ENCODE measurements at regions not wholly inside any gene's neighbourhood (a gene's known extent, or its start where the extent isn't known, plus 50 kb on each side); places are given as distances from the start of the nearest gene placed in this dataset.

DNA sequence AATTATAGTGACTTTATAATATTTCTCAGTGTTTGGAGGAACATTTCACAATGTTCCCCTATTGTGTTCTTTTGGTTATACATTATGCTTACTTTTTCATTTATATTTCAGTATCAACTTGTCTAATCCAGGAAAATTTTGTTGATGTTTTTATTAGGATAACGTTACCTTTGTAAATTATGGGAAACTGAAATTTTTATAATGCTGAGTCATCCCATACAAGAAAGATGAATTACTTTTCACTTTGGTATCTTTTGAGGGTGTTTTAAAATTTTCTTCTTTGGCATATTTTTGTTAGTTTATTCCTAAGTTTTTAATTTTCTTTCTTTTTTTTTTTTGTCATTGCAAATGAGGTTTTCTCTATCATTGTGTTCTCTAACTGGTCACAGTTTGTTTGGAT, 542.7 kb downstream of the SLC16A7 start:
- no peak for DNase-seq (ENCODE audit: low read depth in 2 of 2)

DNA sequence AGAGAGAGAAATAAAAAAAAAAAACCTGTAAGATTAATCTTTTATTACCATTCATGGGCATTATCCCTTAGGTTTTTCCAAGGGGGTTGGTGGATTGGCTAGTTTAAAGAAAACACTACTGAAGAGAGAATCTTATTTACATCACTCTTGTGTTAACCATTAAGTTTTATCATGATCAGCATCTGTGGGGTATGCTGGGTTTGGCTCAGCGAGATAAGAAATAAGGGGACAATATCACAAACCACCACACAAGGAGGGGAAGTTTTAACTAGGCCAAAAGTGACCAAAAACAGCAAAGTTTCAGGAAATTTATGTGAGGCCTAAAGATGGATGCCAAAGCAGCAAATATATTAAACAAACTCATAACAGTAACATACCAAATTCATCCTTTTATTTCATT, 548.6 kb downstream of the SLC16A7 start:
- DNase-seq (ENCODE audit: low read depth in 2 of 2) = no peak

DNA sequence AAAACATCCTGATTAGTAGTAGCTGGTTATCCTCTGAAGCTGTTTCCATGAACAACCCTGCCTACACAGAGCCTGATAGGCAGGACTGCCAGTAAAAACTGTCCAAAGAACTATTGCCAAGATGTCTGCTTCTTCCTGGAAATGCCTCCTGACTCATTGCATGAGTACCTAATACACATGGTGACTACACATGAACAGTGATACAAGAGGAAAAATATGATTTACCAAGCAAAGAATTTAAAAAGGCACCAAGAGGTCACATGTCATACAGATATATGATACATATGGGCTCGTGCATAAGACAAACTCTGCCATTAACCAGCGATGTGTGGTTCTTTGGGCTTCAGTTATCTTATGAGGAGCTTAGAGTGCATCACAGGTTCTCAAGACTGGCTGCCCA, 552.3 kb downstream of the SLC16A7 start:
- DNase-seq (ENCODE audit: low read depth in 2 of 2) = no peak

DNA sequence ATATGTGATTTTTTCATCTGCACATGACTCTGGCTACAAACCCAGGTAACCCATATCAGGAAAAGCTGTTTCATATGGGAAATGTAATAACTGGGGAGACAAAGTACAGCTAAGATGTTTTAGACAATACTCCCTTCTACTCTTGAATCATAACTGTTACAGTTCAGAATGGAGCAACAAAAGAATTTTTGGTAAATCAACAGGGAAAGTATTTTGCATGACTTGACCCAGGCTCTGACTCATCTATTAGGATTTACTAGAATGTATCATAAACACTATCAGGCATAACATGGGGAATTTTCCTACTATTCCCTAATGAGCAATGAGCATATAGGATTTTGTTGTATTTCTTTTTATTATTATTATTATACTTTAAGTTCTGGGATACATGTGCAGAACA, 553.0 kb downstream of the SLC16A7 start:
- DNase-seq (ENCODE audit: low read depth in 2 of 2) = no peak

DNA sequence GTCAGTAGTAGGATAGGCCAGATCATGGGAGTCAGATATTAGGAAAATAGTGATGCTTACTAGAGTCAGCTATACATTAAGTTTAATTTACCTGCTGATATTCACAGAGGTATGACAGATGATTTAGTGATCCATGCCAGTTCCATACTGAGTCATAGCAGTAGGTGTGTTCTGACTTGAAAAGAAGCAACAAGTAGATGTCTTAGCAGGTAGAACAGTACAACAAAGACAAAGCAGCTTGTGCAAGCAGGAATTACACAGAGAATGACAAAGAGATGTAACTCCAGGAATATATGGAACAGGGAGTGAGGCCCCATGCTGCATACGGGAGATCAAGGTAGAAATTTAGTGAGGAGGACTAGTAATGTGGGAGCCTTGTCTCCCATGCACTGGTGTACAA, 556.9 kb downstream of the SLC16A7 start:
- DNase-seq (ENCODE audit: low read depth in 2 of 2) = no peak

DNA sequence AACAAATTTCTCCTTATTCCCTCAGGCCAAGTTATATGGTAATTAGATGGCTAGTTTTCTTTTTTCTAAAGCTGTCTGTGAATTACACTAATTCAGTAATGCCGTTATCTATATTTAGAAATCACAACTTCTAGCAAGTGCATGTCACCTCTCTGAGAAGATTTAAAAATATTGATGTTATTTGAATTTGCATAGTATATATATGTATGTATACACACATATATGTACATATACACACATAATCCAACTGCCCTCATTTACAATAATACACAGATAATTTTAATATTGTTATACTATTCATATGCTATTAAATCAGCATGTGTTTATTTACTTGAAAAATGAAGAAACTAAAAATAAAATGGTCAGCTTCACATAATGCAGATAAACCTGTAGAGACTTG, 563.9 kb downstream of the SLC16A7 start:
- DNase-seq (ENCODE audit: low read depth in 2 of 2) = no peak

DNA sequence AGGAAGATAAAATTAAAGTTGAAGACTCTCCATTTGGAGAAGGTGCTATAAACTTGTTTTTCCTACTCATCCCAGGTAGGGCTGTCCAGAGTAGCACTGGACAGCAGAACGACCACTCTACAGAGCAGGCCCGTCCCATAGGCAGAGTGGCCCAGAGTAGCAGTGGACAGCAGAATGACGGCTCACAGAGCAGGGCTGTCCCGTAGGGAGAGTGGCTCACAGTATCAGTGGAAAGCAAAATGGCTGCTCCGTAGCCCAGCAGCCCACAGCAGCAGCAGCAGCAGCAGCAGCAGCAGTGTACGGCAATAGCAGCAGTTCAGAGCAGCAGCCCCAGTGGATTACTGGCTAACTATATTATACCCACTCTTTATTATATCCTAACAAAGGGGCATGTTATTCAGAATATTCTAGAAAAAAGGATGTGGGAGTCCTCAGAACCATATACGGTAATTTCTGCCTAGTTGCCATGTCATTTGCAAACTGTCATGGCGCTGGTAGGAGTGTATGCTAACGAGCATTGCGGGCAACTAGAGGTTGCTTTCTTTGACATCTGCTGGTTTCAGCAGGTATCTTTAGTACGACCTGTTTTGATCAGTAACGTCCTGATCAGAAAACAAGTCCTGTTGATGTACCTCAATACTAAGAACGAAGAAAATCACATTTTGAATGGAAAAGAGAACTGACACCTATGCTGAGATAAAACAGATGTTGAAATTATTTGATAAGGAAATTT, 567.3 kb downstream of the SLC16A7 start:
- no peak for DNase-seq (ENCODE audit: low read depth in 2 of 2)

DNA sequence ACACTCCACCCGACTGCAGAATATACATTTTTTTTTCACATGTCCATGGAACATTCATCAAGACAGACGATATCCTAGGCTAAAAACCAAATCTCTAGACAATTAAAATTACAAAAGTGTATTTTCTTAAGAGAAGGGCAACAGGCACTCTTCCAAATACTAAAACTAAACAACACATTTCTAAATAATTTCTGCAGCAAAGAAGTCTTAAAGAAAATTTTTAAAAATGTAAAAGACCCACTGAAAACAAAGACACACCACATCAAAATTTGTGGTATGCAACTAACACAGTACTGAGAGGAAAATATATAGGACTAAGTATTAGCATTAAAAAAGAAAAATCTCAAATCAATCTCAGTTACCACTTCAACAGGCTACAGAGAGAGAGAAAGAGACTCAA, 570.0 kb downstream of the SLC16A7 start:
- DNase-seq (ENCODE audit: low read depth in 2 of 2) = no peak

DNA sequence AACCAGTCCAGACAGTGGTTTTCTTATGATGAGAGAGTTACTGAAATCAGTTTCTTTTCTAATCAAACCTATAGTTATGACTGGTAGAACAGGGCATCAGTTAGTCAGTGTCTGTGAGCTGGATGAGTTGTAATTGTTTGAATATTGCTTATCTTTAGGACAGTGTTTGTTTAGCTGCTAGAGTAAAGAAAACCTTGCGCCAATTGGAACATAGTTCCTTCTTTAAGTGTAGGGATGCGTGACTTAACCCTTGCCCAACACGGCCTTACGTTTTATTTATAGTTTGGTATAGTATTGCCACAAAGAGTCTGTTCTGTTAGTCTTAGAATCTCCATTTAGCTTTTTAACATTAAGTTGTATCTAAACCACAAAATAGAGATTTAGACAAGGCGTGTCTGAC, 572.6 kb downstream of the SLC16A7 start:
- DNase-seq (ENCODE audit: low read depth in 2 of 2) = no peak

DNA sequence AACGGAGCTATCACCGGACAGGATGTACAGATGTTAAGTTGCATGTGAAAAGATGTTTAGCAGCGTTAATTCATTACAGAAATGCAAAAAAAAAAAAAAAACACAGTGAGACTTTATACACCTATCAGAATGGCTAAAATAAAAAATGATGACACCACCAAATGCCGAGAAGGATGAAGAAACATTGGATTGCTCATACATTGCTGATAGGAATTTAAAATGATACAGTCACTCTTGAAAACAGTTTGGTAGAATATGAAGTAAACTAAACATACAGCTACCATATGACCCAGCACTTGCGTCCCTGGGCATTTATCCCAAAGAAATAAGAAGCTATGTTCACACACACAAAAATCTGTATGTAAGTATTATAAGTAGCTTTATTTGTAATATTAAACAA, 574.1 kb downstream of the SLC16A7 start:
- no peak for DNase-seq (ENCODE audit: low read depth in 2 of 2)

DNA sequence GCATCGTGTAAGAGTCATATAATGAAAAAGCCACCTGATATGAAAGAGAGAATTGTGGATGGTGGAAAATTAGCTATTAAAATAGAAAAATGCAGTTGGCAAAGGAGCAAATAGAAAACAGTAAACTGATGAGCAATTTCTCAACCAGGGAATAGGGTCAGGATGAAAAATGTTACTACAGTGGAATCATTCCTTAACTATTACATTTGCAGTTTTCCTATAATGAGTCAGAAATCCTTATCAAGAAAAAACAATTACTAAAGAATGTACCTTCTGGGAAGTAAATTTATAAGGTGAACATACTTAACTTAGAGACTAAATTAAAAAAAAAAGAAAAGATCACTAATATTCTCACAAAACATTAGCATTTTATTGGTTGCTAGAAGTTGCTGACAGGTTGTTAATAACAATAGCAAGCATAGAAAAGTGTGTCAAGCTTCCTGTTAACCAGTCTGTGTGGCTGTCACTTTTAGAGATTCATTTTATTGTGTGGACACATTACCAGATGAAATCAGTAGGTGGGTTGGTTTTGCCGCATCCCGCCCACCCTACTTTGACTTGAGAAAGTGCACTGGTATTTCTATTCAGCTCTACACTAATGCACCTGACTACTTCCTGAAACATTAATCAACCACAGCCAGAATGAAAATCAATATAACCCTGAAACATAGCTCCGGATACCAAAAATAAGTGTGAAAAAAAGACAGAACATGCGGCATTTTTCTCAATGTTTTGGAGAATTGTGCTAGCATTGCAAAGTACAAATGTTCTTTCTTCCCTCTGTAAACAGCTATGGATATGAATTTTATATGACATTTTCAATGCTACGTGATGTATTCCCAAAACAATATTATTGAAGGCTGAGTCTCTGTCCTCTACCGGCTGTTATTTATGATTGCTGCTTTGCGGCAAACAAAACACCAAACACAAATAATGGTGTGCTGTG, 576.7 kb downstream of the SLC16A7 start:
- DNase-seq (ENCODE audit: low read depth in 2 of 2) = no peak

DNA sequence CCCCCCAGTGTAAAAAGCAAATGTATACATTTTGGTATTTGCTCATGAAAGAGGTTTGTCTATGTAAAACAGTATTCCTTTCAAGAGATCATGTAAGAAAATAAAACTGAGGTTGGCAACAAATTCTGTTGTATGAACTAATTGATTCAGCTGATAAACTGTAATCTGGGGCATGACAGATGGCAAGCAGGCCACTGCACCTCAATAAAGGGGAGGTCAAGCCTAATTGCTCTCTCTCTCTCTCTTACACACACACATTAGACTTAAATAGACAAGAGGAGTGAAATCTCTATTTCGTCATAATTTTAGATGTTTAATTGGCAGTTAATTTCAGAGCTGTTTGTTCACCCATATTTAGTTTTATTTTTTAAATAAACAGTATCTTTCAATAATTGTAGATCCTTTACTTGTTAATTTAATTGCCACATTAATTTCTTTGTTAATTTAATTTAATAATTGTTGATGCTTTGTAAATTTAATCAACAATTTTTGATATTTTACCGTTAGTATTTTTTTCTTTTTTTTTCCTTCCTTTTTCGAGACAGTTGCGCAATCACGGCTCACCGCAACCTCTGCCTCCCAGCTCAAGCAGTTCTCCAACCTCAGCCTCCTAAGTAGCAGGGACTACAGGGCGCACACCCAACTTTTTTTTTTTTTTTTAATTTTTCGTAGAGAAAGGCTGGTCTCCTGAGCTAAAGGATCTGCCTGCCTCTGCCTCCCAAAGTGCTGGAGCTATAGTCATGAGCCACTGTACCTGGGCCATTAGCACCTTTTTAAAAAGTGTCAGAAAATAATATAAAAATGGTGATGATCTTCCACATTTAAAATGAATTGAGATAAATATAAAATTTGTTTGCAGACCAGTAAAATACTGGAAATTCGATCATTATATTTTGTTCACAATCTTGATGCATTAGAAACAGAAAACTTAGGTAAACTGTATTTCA, 577.7 kb downstream of the SLC16A7 start:
- no peak for DNase-seq (ENCODE audit: low read depth in 2 of 2)

DNA sequence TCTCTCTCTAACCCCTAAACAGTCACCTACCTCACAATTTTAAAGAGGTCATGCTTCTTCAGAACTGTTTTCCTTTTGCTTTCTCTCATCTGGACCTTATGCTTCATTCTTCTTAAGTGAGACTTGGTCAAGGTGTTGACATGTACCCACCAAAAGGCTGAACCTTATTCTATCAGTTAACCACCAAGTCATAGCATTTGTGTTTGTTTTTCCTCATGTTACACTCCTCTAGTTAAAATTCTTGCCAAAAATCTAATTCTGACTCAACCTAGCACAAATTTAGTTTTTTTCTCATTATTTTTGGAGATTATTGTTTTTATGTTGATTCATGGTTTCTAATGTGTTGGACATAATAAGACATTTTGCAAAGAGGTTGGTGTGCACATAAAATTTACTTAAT, 578.6 kb downstream of the SLC16A7 start:
- no peak for DNase-seq (ENCODE audit: low read depth in 2 of 2)

DNA sequence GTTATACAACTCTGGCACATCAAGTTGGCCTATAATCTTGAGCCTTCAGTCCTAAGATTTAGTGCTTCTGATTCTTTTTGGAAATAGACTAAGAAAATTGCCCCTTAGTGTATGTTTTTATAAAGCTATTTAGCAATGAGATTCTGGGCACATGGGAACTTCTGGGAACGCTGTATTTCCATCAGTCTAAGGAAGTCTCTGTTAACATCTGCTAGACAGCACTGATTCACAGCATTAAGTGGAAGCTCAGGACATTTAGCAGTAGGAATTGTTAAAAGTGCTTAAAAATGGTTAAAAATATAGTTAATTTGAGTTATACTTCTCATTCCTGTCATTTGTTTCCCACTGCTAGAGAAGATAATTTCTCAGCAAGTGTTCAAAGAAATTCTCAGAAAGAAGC, 579.1 kb downstream of the SLC16A7 start:
- DNase-seq (ENCODE audit: low read depth in 2 of 2) = no peak

DNA sequence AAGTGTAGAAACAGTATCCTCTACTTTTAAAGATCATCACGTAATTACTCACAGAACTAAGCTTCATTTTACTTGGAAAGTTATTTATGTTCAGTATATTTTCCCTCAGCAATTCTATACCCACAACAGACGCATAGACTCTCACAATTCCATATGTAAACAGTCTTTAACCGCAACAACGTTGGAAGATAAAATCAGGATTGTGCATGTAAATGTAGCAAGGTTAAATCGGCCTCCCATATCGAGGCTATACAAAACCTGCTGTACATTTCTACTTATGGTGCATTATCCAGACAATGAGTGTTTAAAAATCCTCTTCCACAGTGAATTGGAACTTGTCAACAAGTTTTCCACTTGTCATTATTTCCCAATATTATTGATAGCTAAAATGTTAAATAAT, 581.1 kb downstream of the SLC16A7 start:
- no peak for DNase-seq (ENCODE audit: low read depth in 2 of 2)

DNA sequence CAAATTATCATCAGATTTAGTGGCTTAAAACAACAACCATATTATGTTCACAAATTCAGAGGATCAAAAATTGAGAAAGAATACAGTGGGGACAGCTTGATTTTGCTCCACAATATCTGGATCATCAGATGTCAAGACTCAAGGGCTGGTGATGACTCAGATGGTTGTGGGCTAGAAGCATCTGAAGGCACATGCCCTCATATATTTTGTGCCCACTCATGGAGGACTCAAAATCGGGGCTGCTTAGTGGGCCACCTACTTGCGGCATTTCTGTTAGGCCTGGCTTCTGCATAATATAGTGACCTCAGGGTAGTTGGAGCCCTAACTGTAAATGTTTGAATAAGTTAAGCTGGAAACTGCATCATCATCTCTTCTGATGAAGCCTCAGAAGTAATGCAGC, 584.5 kb downstream of the SLC16A7 start:
- no peak for DNase-seq (ENCODE audit: low read depth in 2 of 2)

DNA sequence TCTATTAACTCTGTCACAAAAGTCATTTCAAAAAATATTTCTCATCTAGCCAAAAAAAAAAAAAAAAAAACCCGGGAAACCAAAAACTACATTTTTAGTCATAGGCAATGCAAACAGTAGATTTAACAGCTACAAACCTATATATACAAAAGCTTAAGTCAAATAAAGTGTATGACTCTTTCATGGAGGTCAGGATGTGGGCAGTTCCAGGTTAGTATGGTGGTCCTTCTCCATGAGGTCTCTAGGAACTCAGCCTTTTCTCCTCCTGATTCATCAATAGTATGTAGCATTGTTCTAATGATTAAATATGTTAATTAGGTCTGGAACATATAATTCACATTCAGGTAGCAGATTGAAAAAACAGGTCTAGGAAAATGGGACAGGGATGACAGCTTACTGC, 586.5 kb downstream of the SLC16A7 start:
- no peak for DNase-seq (ENCODE audit: low read depth in 2 of 2)

DNA sequence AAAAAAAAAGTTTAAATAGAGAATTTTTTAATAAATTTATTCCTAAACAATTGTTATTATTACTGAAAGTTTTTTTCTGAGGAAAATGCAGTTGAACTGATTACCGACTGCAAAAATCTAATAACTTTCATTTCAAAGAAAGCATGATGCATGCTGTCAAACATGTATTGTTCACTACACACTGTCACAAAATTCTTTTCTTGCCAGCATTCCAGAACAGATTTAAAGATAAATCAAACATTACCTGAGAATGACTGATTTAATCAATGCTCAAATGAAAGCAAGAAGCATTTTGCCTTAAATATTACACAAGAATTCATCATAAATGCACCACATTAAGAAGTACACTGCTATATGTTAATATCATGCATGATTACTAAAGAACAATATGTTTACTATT, 588.3 kb downstream of the SLC16A7 start:
- DNase-seq (ENCODE audit: low read depth in 2 of 2) = no peak

DNA sequence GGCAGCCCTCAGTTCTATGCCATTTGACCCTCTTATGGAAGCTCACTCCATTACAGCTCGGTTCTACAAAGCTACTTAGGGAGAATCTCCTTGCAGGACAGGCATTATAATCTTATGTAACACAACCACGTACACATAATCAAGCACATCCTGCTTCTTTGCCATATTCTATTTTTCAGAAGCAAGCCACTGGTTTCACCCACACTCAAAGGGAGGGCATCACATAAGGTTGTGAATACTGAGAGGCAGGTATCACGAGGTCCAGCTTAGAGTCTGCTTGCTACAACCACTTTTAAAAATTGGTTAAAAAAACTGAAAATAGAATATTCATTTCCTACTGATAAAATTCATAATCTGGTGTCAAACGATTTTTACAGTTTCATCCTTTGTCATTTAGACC, 589.2 kb downstream of the SLC16A7 start:
- DNase-seq (ENCODE audit: low read depth in 2 of 2) = no peak

DNA sequence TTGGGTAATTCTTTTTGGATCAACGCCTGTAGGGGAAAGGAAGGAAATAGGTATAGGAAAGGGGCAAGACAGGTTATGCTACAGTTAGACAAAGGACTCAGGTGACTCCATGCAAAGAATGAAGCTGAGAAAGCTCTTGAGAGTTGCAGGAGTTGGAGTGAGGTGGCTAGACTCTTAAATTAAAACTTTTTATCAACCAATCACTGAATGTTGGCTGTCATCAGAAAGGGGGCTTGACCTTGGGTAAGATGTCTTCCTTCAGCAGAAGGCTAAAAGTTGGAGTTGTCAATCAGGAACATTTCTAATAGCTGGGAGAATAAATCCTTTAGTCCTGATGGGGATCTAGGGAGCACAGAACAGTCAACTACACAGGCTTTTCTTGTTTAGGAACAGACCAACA, 595.4 kb downstream of the SLC16A7 start:
- DNase-seq (ENCODE audit: low read depth in 2 of 2) = no peak

DNA sequence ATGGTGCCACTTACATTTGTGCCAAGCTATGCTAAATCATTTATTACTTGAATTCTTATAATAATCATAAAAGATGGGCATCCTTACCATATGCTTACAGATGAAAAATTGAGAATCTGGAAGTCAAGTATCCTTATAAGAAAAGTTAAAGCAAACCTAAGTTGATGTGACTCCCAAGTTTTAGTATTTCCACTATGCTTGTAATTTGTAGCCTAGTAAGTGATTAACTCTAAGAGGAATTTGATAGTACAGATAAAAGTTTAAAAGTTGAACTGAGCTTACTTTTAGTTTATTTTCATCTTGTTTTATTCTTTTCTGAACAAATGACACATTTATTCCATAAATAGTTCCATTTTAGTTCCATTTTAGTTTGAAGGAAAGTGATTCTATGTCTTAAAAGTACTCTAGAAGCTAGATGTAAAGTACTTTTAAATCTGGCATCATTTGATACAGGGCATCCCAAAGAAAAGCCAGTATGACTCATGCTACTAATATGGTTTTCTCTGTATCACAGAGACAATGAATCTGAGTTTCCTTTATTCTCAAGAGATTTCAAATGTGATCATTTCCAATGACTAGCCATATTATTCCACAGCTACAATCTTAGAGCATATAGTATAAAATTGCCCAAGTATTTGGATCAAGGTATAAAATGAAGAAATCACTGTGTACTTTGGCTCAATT, 596.0 kb downstream of the SLC16A7 start:
- no peak for DNase-seq (ENCODE audit: low read depth in 2 of 2)

DNA sequence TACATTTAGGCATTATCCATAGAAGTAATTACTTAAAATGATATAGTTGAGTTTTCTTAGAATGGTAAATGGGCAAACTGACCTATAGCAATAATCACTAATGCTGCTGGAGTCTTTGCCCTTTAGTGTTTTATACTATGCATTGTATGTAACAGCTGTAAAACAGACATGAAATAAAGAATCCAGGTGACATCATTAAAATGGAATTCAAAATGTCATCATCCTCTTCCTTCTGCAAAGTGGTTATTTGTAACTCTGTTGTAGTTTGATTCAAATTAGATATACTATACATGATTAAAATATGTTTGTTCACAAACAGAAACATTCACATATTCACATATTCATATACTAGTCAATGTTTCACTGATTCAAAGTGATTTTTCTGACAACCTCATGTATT, 598.8 kb downstream of the SLC16A7 start:
- no peak for DNase-seq (ENCODE audit: low read depth in 2 of 2)

Data from stimulated activated CD4-positive, alpha-beta T cell treated with anti-CD3 and anti-CD28 coated beads, Interleukin-15, amount 100 ng/mL, for 48 hours (primary cell).